ENCODE measurements at regions not wholly inside any gene's neighbourhood (a gene's known extent, or its start where the extent isn't known, plus 50 kb on each side); places are given as distances from the start of the nearest gene placed in this dataset.
A peak's percentile ranks its signal among the peaks of the same experiment; 100 is the strongest.

DNA sequence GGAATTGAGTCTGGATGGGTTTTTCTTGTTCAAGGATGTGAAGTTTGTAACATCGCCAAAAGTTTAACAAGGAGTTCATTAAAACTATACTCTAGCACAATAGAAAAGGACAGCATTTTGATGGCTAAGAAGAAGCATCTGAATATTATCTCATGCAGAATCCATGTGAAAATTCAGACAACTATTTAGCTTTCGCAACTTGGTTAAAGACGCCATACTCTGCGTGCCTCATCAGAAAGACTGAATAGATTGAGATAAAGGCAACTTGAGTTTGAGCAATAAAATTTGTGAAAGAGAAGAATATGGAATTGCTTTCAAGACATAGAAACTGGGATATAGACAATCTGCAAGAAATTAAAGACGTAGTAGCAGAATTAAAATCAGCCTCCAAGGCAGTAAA is 151.1 kb upstream of the MYOCD start:
- DNase-seq (ENCODE audit: low read depth) = peak; percentile 16
- no peak for TF ChIP-seq CTCF (conservative IDR thresholded peaks at IDR 0.05; ENCODE audit: low read length)
- H3K4me3 ChIP-seq (ENCODE audit: low read length) = no peak overlapping the region

- DNase-seq (ENCODE audit: low read depth) = peak; percentile 83
- no peak for TF ChIP-seq CTCF (conservative IDR thresholded peaks at IDR 0.05; ENCODE audit: low read length)
- H3K4me3 ChIP-seq (ENCODE audit: low read length) = no peak overlapping the region
Measured at GRCh38 chr17:12519956-12520594, 145.6 kb upstream of the MYOCD start.

DNA sequence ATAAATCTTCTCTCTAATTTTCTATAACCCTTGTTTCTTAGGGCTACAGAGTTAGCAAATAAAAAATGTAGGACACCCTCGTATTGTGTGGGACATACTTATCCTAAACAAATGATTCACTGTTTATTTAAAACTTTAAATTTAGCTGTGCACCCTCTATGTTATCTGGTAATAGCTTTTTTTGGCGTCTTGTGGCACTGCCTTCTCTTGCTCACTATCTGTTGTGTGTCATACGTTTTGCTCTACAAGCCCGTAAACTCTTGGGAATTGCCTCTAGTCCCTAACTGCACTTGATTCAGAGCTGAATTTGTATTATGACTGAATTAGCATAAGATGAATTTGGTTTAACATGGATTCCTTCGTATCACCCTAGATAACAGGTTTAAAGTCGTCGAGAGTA is 144.3 kb upstream of the MYOCD start:
- DNase-seq (ENCODE audit: low read depth) = no peak
- no peak for TF ChIP-seq CTCF (conservative IDR thresholded peaks at IDR 0.05; ENCODE audit: low read length)
- no peak overlapping the region for H3K4me3 ChIP-seq (ENCODE audit: low read length)

DNA sequence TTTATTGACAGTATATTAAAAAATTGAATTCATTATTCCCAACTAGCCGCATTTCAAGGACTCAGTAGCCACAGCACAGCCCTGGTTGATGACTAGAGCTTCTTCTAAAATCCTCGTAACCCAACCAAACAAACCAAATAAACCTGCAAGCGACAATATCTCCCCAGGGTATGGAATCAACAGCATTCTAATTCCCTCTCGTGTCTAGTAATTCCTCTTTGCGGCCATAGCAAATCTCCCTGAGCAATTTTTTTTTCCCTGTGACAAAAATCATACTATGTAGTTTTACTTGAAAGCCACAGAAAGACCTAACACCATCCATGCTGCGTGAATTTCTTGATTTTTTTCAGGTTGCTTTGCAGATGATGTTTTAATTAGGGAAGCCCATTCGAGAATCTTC is 143.4 kb upstream of the MYOCD start:
- DNase-seq (ENCODE audit: low read depth) = no peak
- no peak for TF ChIP-seq CTCF (conservative IDR thresholded peaks at IDR 0.05; ENCODE audit: low read length)
- no peak overlapping the region for H3K4me3 ChIP-seq (ENCODE audit: low read length)

DNA sequence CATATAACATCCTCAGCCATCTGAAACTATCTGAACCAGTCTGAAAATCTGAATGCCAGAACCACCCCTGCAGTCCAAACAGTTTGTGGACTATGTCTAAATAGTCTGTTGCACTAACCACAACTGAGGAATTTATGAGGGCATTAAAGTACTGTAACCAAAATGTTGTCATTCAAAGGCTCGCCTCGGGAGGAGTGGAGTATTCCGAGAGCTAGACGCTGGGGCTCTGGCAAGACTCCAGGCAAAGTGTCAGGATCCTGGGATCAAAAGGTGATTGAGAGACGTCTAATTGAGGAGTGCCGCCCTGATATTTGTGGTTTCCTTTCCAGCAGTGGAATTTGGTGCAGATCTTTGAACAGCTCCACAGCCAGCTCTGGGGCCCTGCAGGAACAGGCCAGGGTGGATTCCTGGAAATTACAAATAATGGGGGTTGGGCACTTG is 142.9 kb upstream of the MYOCD start:
- TF ChIP-seq CTCF (conservative IDR thresholded peaks at IDR 0.05; ENCODE audit: low read length) = no peak
- DNase-seq (ENCODE audit: low read depth) = peak; percentile 64
- H3K4me3 ChIP-seq (ENCODE audit: low read length) = no peak overlapping the region

DNA sequence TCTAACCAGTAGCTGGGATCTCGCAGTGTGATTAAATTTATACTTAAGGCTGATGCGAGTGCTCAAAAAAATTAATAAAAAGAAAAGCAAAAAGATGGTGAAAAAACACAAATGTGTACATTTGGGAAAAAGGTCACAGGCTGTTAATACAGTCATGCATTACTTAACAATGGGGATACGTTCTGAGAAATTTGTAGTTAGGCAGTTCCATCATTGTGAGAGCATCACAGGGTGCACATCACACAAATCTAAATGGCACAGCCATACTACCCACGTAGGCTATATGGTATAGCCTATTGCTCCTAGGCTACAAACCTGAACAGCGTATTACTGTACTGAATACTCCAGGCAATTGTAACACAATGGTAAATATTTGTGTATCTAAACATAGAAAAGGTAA is 142.4 kb upstream of the MYOCD start:
- DNase-seq (ENCODE audit: low read depth) = no peak
- H3K4me3 ChIP-seq (ENCODE audit: low read length) = no peak overlapping the region
- no peak for TF ChIP-seq CTCF (conservative IDR thresholded peaks at IDR 0.05; ENCODE audit: low read length)

- no peak overlapping the region for H3K4me3 ChIP-seq (ENCODE audit: low read length)
- DNase-seq (ENCODE audit: low read depth) = no peak
- no peak for TF ChIP-seq CTCF (conservative IDR thresholded peaks at IDR 0.05; ENCODE audit: low read length)
Measured at GRCh38 chr17:12528036-12528435, 137.7 kb upstream of the MYOCD start.

All from AG10803 (cell line).